ENCODE measurements at regions not wholly inside any gene's neighbourhood (a gene's known extent, or its start where the extent isn't known, plus 50 kb on each side); places are given as distances from the start of the nearest gene placed in this dataset.

- in situ Hi-C loops (cut with HindIII; ENCODE audit: low pct_unique_long_range_greater_than_20kb, low sequenced_read_pairs) = no loop called here
- no peak overlapping the region for H3K4me3 ChIP-seq (ENCODE audit: low read depth in 2 of 2, low read length in 2 of 2)
- DNase-seq (ENCODE audit: low read depth, low spot score) (no peak), ATAC-seq (no peak)
- H3K36me3 ChIP-seq (ENCODE audit: control insufficient read depth, insufficient read depth, low read length) = no peaks in the 10 kb centered on the region
- ChIA-PET POLR2A (no interaction called here), CTCF (interaction anchor here (0.7 kb wide), 1 partner anchor 46 kb away, joined by 5 read pairs; no protein-coding TSS in a partner anchor)
- no TSS peak for BruUV-seq (replicated peaks)
- H3K27me3 ChIP-seq (ENCODE audit: control insufficient read depth, insufficient read depth, low read length) = no peaks in the 10 kb centered on the region
- TF ChIP-seq REST (IDR thresholded peaks at IDR 0.05; ENCODE audit: insufficient read depth in 1 of 2, low read depth in 2 of 2, low read length in 1 of 2) (no peak), POLR2AphosphoS5 (IDR thresholded peaks at IDR 0.05; ENCODE audit: low read depth, low read length) (no peak), SIN3A (IDR thresholded peaks at IDR 0.05; ENCODE audit: borderline replicate concordance, insufficient read depth, low read depth, low read length) (no peak), TCF7L2 (IDR thresholded peaks at IDR 0.05; ENCODE audit: low read depth, low read length) (no peak), CTCF (IDR thresholded peaks at IDR 0.05) (no peak)
- no peak overlapping the region for H3K27ac ChIP-seq (ENCODE audit: low read length)
- H3K4me1 ChIP-seq (ENCODE audit: control insufficient read depth, insufficient read depth, low read length) = no peaks in the 10 kb centered on the region
- no peaks in the 10 kb centered on the region for H3K9me3 ChIP-seq (ENCODE audit: control insufficient read depth, insufficient read depth, low read depth, low read length)
- intact Hi-C loops (cut with micrococcal nuclease; ENCODE audit: unreplicated experiment) = no loop called here
Measured at GRCh38 chr6:80440496-80441115, 334.1 kb downstream of the BCKDHB start.

GRCh38 chr6:80439721-80440470 lies 333.4 kb downstream of the BCKDHB start:
- BruUV-seq (replicated peaks) = no TSS peak
- DNase-seq (ENCODE audit: low read depth, low spot score) (no peak), ATAC-seq (no peak)
- TF ChIP-seq TCF7L2 (IDR thresholded peaks at IDR 0.05; ENCODE audit: low read depth, low read length) (no peak), POLR2AphosphoS5 (IDR thresholded peaks at IDR 0.05; ENCODE audit: low read depth, low read length) (no peak), CTCF (IDR thresholded peaks at IDR 0.05) (no peak)
- H3K4me1 ChIP-seq (ENCODE audit: control insufficient read depth, insufficient read depth, low read length) = no peaks in the 10 kb centered on the region
- ChIA-PET POLR2A (no interaction called here), CTCF (no interaction called here)
- H3K4me3 ChIP-seq (ENCODE audit: low read depth in 2 of 2, low read length in 2 of 2) = no peak overlapping the region
- H3K9me3 ChIP-seq (ENCODE audit: control insufficient read depth, insufficient read depth, low read depth, low read length) = no peaks in the 10 kb centered on the region; the same call in 1 of the 2 replicates
- intact Hi-C loops (cut with micrococcal nuclease; ENCODE audit: unreplicated experiment) = no loop called here
- H3K36me3 ChIP-seq (ENCODE audit: control insufficient read depth, insufficient read depth, low read length) = no peaks in the 10 kb centered on the region
- no peak overlapping the region for H3K27ac ChIP-seq (ENCODE audit: low read length)
- in situ Hi-C loops (cut with HindIII; ENCODE audit: low pct_unique_long_range_greater_than_20kb, low sequenced_read_pairs) = no loop called here
- no peaks in the 10 kb centered on the region for H3K27me3 ChIP-seq (ENCODE audit: control insufficient read depth, insufficient read depth, low read length)
